Upper lobe of left lung (tissue), 6 donors: ENCODE measurements at regions not wholly inside any gene's neighbourhood (a gene's known extent, or its start where the extent isn't known, plus 50 kb on each side); places are given as distances from the start of the nearest gene placed in this dataset.

Source experiments
- ATAC-seq, 2 donors: fragments of 200-7000 bp; cut with Tn5 transposase; one replicate each; pipeline ENCODE4 v1.9.1; 2022; ENCODE audit warnings: mild to moderate bottlenecking in 2 of 2, moderate library complexity in 2 of 2; ENCODE audit not compliant: low FRiP score in 2 of 2
- DNase-seq, 2 donors: peaks; one replicate each; pipeline ENCODE4 v3.0.0-alpha.2; 2019 to 2020
- H3K27ac ChIP-seq, 4 donors: fragments of 200-600 bp; sonication (generic); one replicate each; pipeline ENCODE4 v1.5.1; 2016 to 2019
- H3K27me3 ChIP-seq, 4 donors: fragments of 200-600 bp; sonication (generic); one replicate each; pipeline ENCODE4 v1.5.1; 2017 to 2019
- H3K36me3 ChIP-seq, 4 donors: fragments of 200-600 bp; sonication (generic); one replicate each; pipeline ENCODE4 v1.5.1; 2016 to 2019
- H3K4me1 ChIP-seq, 4 donors: fragments of 200-600 bp; sonication (generic); one replicate each; pipeline ENCODE4 v1.5.1; 2018 to 2019
- H3K4me3 ChIP-seq, 4 donors: fragments of 200-600 bp; sonication (generic); one replicate each; pipeline ENCODE4 v1.5.1; 2017 to 2019; ENCODE audit warnings: mild to moderate bottlenecking in 2 of 4, moderate library complexity in 1 of 4
- H3K9me3 ChIP-seq, 4 donors: fragments of 200-600 bp; sonication (generic); one replicate each; pipeline ENCODE4 v1.5.1; 2018 to 2019
- EP300 ChIP-seq, 4 donors: sonication (generic); formaldehyde crosslinking; IDR thresholded peaks; one replicate each; pipeline ENCODE4 v1.5.1; 2017; ENCODE audit warnings: antibody characterized with exemption in 4 of 4, control low read depth in 2 of 4
- POLR2A ChIP-seq, 4 donors: fragments of 450-650 bp; IDR thresholded peaks; one replicate each; pipeline ENCODE4 v1.5.1; 2016 to 2017; ENCODE audit warnings: antibody characterized with exemption in 4 of 4, mild to moderate bottlenecking in 2 of 4
- POLR2AphosphoS5 ChIP-seq, 2 donors: sonication (generic); formaldehyde crosslinking; IDR thresholded peaks; one replicate each; pipeline ENCODE4 v1.5.1; 2017; ENCODE audit warnings: antibody characterized with exemption in 2 of 2
- WGBS, 2 donors: methylation state at CpG; one replicate each; pipeline ENCODE4 v1.1.5; 2017 to 2018; 5-methylcytosine and 5-hydroxymethylcytosine counted together
- TF ChIP-seq, protein P1 (sequence below), 6 experiments: fragments of 450-650 bp in 4 of 6; fragments of 200-600 bp in 2 of 6; sonication (generic) in 2 of 6; IDR thresholded peaks; one replicate each; pipeline ENCODE4 v1.5.1; 2016 to 2019; ENCODE audit warnings: antibody characterized with exemption in 6 of 6
- donor health status: DM: no; HTN: no; CAD: no; lungs with moderate emphysema.
- donor health status: DM: no; HTN: yes; CAD: no; lungs with severe emphysema.

DNA sequence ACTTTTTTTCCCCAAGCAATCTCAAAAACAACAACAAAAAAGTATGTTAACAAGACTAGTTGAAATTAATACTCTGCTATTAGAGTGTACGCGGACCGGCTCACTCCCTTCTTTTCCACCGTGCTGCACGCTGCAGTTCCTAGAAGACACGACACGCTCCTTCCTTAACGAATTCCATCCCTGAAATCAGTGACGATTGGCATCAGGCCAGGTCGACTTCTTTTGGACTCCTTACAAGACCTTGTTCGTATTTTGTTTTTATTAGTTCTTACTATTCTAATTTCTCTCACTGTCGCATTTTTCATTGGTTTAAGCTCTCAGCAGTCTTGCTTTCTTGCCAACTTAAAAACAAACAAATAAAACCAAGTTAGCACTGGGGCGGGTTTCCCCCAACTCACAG lies 175.8 kb upstream of the PITX2 start:
- TF ChIP-seq POLR2AphosphoS5 (IDR thresholded peaks at IDR 0.05) (no peak), EP300 (IDR thresholded peaks at IDR 0.05) (no peak), POLR2A (IDR thresholded peaks at IDR 0.05) (no peak)
- TF ChIP-seq, protein P1, sequence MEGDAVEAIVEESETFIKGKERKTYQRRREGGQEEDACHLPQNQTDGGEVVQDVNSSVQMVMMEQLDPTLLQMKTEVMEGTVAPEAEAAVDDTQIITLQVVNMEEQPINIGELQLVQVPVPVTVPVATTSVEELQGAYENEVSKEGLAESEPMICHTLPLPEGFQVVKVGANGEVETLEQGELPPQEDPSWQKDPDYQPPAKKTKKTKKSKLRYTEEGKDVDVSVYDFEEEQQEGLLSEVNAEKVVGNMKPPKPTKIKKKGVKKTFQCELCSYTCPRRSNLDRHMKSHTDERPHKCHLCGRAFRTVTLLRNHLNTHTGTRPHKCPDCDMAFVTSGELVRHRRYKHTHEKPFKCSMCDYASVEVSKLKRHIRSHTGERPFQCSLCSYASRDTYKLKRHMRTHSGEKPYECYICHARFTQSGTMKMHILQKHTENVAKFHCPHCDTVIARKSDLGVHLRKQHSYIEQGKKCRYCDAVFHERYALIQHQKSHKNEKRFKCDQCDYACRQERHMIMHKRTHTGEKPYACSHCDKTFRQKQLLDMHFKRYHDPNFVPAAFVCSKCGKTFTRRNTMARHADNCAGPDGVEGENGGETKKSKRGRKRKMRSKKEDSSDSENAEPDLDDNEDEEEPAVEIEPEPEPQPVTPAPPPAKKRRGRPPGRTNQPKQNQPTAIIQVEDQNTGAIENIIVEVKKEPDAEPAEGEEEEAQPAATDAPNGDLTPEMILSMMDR (IDR thresholded peaks at IDR 0.05): no peak
- Histone ChIP-seq H3K27me3 (no peaks in the 10 kb centered on the region), H3K27ac (no peak overlapping the region), H3K4me3 (no peak overlapping the region), H3K36me3 (no peaks in the 10 kb centered on the region), H3K9me3 (no peaks in the 10 kb centered on the region), H3K4me1 (no peaks in the 10 kb centered on the region)
- DNase-seq (no peak), ATAC-seq (no peak)
- WGBS, 2 donors: 73% methylated on average over 13 of the region's 13 CpGs

DNA sequence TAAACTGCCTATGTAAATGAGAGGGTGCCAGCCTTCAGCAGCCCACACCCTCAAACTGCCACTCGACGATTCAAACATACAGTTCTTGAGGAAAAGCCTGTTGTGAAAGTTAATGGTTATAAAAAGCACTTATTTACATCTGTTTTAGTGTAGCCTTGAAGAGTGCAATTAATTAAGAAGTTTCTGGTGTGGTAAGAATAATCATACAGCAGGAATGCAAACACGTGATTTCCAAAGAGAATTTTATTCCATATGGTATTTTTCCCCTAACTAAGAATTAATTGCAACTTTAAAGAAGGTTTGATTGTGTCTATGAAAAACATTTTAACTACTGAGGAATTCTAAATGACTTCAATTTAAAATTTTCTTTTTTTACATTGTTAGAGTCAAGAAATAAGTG lies 176.3 kb upstream of the PITX2 start:
- ATAC-seq (no peak), DNase-seq (no peak)
- no peaks in the 10 kb centered on the region for H3K36me3 ChIP-seq
- no peak overlapping the region for H3K27ac ChIP-seq
- H3K27me3 ChIP-seq: no peaks in the 10 kb centered on the region
- no peak overlapping the region for H3K4me3 ChIP-seq
- H3K9me3 ChIP-seq: no peaks in the 10 kb centered on the region
- whole genome bisulfite sequencing, 2 donors: 53 to 55% methylated on average over 3 of the region's 3 CpGs
- TF ChIP-seq POLR2A (IDR thresholded peaks at IDR 0.05) (no peak), EP300 (IDR thresholded peaks at IDR 0.05) (no peak), POLR2AphosphoS5 (IDR thresholded peaks at IDR 0.05) (no peak)
- TF ChIP-seq, protein P1 (IDR thresholded peaks at IDR 0.05): no peak
- H3K4me1 ChIP-seq: no peaks in the 10 kb centered on the region

DNA sequence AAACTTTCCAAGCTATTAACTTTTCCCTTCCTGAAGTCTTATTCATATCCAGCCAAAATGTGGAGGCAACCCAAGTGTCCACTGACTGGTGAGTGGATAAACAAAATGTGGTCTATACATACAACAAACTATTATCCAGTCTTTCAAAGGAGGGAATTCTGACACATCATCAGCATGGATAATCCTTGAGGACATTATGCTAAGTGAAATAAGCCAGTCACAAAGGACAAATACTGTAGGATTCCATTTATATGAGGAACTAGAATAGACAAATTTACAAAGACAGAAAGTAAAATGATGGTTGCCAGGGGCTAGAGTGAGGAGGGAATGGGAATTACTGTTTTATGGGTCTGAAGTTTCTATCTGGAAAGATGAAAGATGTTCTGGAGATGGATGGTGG lies 178.7 kb upstream of the PITX2 start:
- H3K27ac ChIP-seq: no peak overlapping the region
- H3K9me3 ChIP-seq: no peaks in the 10 kb centered on the region
- H3K36me3 ChIP-seq: no peaks in the 10 kb centered on the region
- H3K4me3 ChIP-seq: no peak overlapping the region
- TF ChIP-seq POLR2AphosphoS5 (IDR thresholded peaks at IDR 0.05): no peak
- no peak for TF ChIP-seq EP300 (IDR thresholded peaks at IDR 0.05)
- TF ChIP-seq POLR2A (IDR thresholded peaks at IDR 0.05): no peak
- TF ChIP-seq, protein P1 (IDR thresholded peaks at IDR 0.05): no peak
- DNase-seq: no peak
- ATAC-seq: no peak
- H3K27me3 ChIP-seq: no peaks in the 10 kb centered on the region
- no peaks in the 10 kb centered on the region for H3K4me1 ChIP-seq

DNA sequence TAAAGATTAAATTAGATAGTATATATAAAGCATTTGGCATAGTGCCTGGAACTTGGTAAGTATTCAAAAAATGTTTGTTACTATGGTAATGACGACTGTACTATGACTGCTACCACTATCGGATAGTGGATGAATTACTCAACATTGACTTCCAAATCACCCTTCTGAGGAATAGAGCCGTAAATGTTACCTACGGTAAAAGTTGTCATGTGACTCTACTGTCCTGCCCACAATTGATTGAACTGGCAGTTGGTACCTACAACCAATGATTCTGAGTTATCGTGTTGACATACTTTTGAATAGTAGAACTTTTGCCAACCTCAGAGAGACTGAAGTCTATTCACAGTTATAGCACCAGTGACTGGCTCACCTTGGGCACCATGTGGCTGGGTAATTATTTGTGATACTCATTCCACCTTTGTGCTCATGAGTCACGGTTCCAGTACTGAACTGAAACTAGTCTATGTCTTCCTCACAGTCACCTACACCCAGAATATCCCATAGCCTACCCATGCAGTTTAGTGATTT lies 185.5 kb upstream of the PITX2 start:
- H3K4me3 ChIP-seq: no peak overlapping the region
- no peaks in the 10 kb centered on the region for H3K27me3 ChIP-seq
- TF ChIP-seq, protein P1 (IDR thresholded peaks at IDR 0.05): no peak
- TF ChIP-seq POLR2A (IDR thresholded peaks at IDR 0.05) (no peak), EP300 (IDR thresholded peaks at IDR 0.05) (no peak), POLR2AphosphoS5 (IDR thresholded peaks at IDR 0.05) (no peak)
- no peak overlapping the region for H3K27ac ChIP-seq
- no peaks in the 10 kb centered on the region for H3K9me3 ChIP-seq
- H3K4me1 ChIP-seq: no peaks in the 10 kb centered on the region
- no peak for ATAC-seq
- H3K36me3 ChIP-seq: no peaks in the 10 kb centered on the region
- WGBS, 2 donors: 81 to 83% methylated on average over 6 of the region's 6 CpGs
- DNase-seq: no peak

DNA sequence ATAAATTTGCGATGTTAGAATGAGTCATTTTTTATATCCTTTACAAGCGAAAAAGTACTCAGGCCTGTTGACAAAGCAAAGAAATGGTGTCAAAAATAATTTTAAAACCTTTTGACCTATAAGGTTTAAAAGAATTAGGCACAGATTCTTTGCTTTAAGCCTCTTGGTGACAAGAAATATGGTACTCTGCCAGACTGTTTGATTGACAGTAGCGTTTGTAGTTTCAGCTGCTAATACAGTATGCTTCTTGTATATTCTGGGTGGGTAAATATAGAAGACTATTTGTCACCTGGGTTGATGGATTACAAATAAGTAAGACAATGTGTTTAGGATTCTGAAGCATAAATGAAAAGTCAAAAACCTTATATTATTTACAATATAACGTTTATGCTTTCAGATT lies 193.1 kb upstream of the PITX2 start:
- Histone ChIP-seq H3K27me3 (no peaks in the 10 kb centered on the region), H3K36me3 (no peaks in the 10 kb centered on the region), H3K9me3 (no peaks in the 10 kb centered on the region), H3K4me1 (no peaks in the 10 kb centered on the region), H3K27ac (no peak overlapping the region), H3K4me3 (no peak overlapping the region)
- no peak for ATAC-seq
- WGBS, 2 donors: 72 to 73% methylated on average over 4 of the region's 4 CpGs
- DNase-seq: no peak
- TF ChIP-seq, protein P1 (IDR thresholded peaks at IDR 0.05): no peak
- TF ChIP-seq POLR2AphosphoS5 (IDR thresholded peaks at IDR 0.05) (no peak), EP300 (IDR thresholded peaks at IDR 0.05) (no peak), POLR2A (IDR thresholded peaks at IDR 0.05) (no peak)
